ENCODE measurements at regions not wholly inside any gene's neighbourhood (a gene's known extent, or its start where the extent isn't known, plus 50 kb on each side); places are given as distances from the start of the nearest gene placed in this dataset.

- no peak for TF ChIP-seq GABPB2 (CRISPR knock-in tag; conservative IDR thresholded peaks at IDR 0.05)
- TF ChIP-seq MIER1 (IDR thresholded peaks at IDR 0.05; ENCODE audit: low read depth) = no peak
- TF ChIP-seq CBX2 (IDR thresholded peaks at IDR 0.05; ENCODE audit: insufficient read depth, low read length, poor library complexity, severe bottlenecking) = no peak
- no peak for TF ChIP-seq ZNF253 (CRISPR knock-in tag; conservative IDR thresholded peaks at IDR 0.05)
- no peak for TF ChIP-seq BMI1 (IDR thresholded peaks at IDR 0.05; ENCODE audit: low read length)
- no peak for TF ChIP-seq E2F4 (CRISPR knock-in tag; IDR thresholded peaks at IDR 0.05; ENCODE audit: low read depth)
- no peak for TF ChIP-seq MXD1 (CRISPR knock-in tag; IDR thresholded peaks at IDR 0.05; ENCODE audit: borderline replicate concordance, poor library complexity, severe bottlenecking)
- TF ChIP-seq ZNF592 (IDR thresholded peaks at IDR 0.05) = peak; percentile 98
- no peak for TF ChIP-seq PHF21A (IDR thresholded peaks at IDR 0.05; ENCODE audit: borderline replicate concordance, low read depth)
- TF ChIP-seq TCF7 (IDR thresholded peaks at IDR 0.05; ENCODE audit: borderline replicate concordance) = no peak
- peak; percentile 96 for TF ChIP-seq ZNF589 (CRISPR knock-in tag; IDR thresholded peaks at IDR 0.05; ENCODE audit: low read depth)
- TF ChIP-seq YY1 (IDR thresholded peaks at IDR 0.05; ENCODE audit: borderline replicate concordance in 1 of 3, control insufficient read depth in 1 of 3, extremely low read depth in 1 of 3, insufficient read depth in 3 of 3, insufficient read length in 1 of 3, insufficient replicate concordance in 2 of 3, low read depth in 1 of 3, low read length in 2 of 3) = peak in 2 of 3 experiments; percentile 59 to 79
- TF ChIP-seq ZNF280A (IDR thresholded peaks at IDR 0.05; ENCODE audit: low read depth, partially characterized antibody) = no peak
- no peak for TF ChIP-seq SMC3 (conservative IDR thresholded peaks at IDR 0.05; ENCODE audit: insufficient read depth, low read depth, low read length)
- TF ChIP-seq ARHGAP35 (IDR thresholded peaks at IDR 0.05; ENCODE audit: partially characterized antibody) = no peak
Observed at GRCh38 chr1:234980645-234981396, 147.8 kb downstream of the TOMM20 start (continued).

Measured in K562 (cell line).